HG02970 (cell line): ENCODE measurements at regions not wholly inside any gene's neighbourhood (a gene's known extent, or its start where the extent isn't known, plus 50 kb on each side); places are given as distances from the start of the nearest gene placed in this dataset.
"Not testable (repeated sequence)": the region's sequence is repeated elsewhere in the genome, so short reads cannot be mapped to it uniquely, and the experiment has no call there.

Experiments
- ATAC-seq: cut with Tn5 transposase; IDR thresholded peaks from one replicate; pipeline ENCODE4 v1.9.1; 2021; ENCODE audit warnings: mild to moderate bottlenecking, moderate library complexity, moderate number of reproducible peaks; ENCODE audit not compliant: unreplicated experiment, low FRiP score

GRCh38 chr5:116824751-116825438 is 250.3 kb upstream of the SEMA6A start:
- ATAC-seq: no peak

GRCh38 chr5:116814626-116815385 is 240.2 kb upstream of the SEMA6A start:
- ATAC-seq: no peak

- ATAC-seq: no peak
Measured at GRCh38 chr5:116813906-116814305, 239.3 kb upstream of the SEMA6A start.

- ATAC-seq: no peak
Measured at GRCh38 chr5:116813356-116813755, 238.7 kb upstream of the SEMA6A start.

- no peak for ATAC-seq
Measured at GRCh38 chr5:116810951-116811350, 236.3 kb upstream of the SEMA6A start.

- no peak for ATAC-seq
Measured at GRCh38 chr5:116806836-116807235, 232.2 kb upstream of the SEMA6A start.

- no peak for ATAC-seq
Measured at GRCh38 chr5:116799401-116799800, 224.8 kb upstream of the SEMA6A start.

- ATAC-seq: no peak
Measured at GRCh38 chr5:116795189-116795588, 220.6 kb upstream of the SEMA6A start.

- ATAC-seq: no peak
Measured at GRCh38 chr5:116789522-116789921, 214.9 kb upstream of the SEMA6A start.

- no peak for ATAC-seq
Measured at GRCh38 chr5:116788851-116789403, 214.3 kb upstream of the SEMA6A start.

GRCh38 chr5:116787570-116787969 is 212.9 kb upstream of the SEMA6A start:
- no peak for ATAC-seq

- no peak for ATAC-seq
Measured at GRCh38 chr5:116785106-116785505, 210.5 kb upstream of the SEMA6A start.

- ATAC-seq: no peak
Measured at GRCh38 chr5:116779846-116780245, 205.2 kb upstream of the SEMA6A start.

- no peak for ATAC-seq
Measured at GRCh38 chr5:116778651-116779280, 204.1 kb upstream of the SEMA6A start.

- no peak for ATAC-seq
Measured at GRCh38 chr5:116778032-116778431, 203.4 kb upstream of the SEMA6A start.

GRCh38 chr5:116773926-116774325 is 199.3 kb upstream of the SEMA6A start:
- ATAC-seq: no peak

- ATAC-seq: no peak
Measured at GRCh38 chr5:116772806-116773205, 198.2 kb upstream of the SEMA6A start.

- ATAC-seq: no peak
Measured at GRCh38 chr5:116772152-116772501, 197.5 kb upstream of the SEMA6A start.

GRCh38 chr5:116771466-116772151 is 197.0 kb upstream of the SEMA6A start:
- ATAC-seq: no peak

- not testable (repeated sequence) for ATAC-seq
Measured at GRCh38 chr5:116769953-116770352, 195.3 kb upstream of the SEMA6A start.

- no peak for ATAC-seq
Measured at GRCh38 chr5:116769470-116769869, 194.8 kb upstream of the SEMA6A start.
